DND-41 (cell line): ENCODE measurements at regions not wholly inside any gene's neighbourhood (a gene's known extent, or its start where the extent isn't known, plus 50 kb on each side); places are given as distances from the start of the nearest gene placed in this dataset.

Source experiments
- CTCF ChIP-seq: IDR thresholded peaks from 2 replicates; pipeline ENCODE4 v1.5.1; 2012; ENCODE audit warnings: borderline replicate concordance, low read length, moderate library complexity, mild to moderate bottlenecking; ENCODE audit not compliant: poor library complexity, severe bottlenecking; ENCODE audit errors: extremely low read depth
- EZH2 ChIP-seq: IDR thresholded peaks from 3 replicates; pipeline ENCODE4 v1.6.1; 2012; ENCODE audit warnings: borderline replicate concordance, low read depth, mild to moderate bottlenecking, moderate library complexity, low read length, inconsistent platforms; ENCODE audit not compliant: severe bottlenecking

GRCh38 chr10:120204877-120205276, 252.2 kb upstream of the PLPP4 start:
- TF ChIP-seq EZH2 (no peak), CTCF (no peak)
